GM12878 (cell line): ENCODE measurements at regions not wholly inside any gene's neighbourhood (a gene's known extent, or its start where the extent isn't known, plus 50 kb on each side); places are given as distances from the start of the nearest gene placed in this dataset.

Experiments
- ATAC-seq: fragments of 200-7000 bp; cut with Tn5 transposase; 3 replicates; pipeline ENCODE4 v1.9.1; 2020; ENCODE audit warnings: mild to moderate bottlenecking, moderate library complexity
- BruUV-seq: library from RNA; stranded (reverse); fragments of 400-500 nt; replicated peaks from 2 replicates; lab custom pipeline; 2021; lab: Mats Ljungman, UMichigan
- CTCF ChIA-PET: fragments of 300-600 bp; sonication (Branson Sonifier 250); formaldehyde crosslinking; extraction: SDS; loops from one replicate; lab custom pipeline; 2021; ENCODE audit warnings: inconsistent platforms; lab: Yijun Ruan, JAX
- POLR2A ChIA-PET: fragments of 350-600 bp; formaldehyde crosslinking; extraction: SDS; loops from one replicate; lab custom pipeline; 2021; ENCODE audit warnings: inconsistent platforms; lab: Charles Lee
- RAD21 ChIA-PET: fragments of 300-600 bp; sonication (Branson Sonifier 250); formaldehyde crosslinking; loops from one replicate; lab custom pipeline; 2023; ENCODE audit warnings: antibody characterized with exemption; ENCODE audit not compliant: unreplicated experiment; lab: Charles Lee
- SMC1A ChIA-PET: fragments of 300-600 bp; sonication (Branson Sonifier 250); formaldehyde crosslinking; loops from one replicate; lab custom pipeline; 2023; ENCODE audit not compliant: unreplicated experiment, uncharacterized antibody; lab: Charles Lee
- DNase-seq: peaks from one replicate; pipeline ENCODE4 v3.0.0-alpha.2; 2011; ENCODE audit warnings: low read depth, low spot score
- FAIRE-seq: peaks from 3 replicates; lab custom pipeline; 2011; peaks lifted over from hg19 to GRCh38; lab: Jason Lieb, UNC
- H2AFZ ChIP-seq: 2 replicates; pipeline ENCODE4 v1.6.0; 2011; ENCODE audit warnings: low read depth, low read length, control low read depth; ENCODE audit not compliant: control insufficient read depth
- H3K27ac ChIP-seq: 2 replicates; pipeline ENCODE4 v1.5.1; 2011; ENCODE audit warnings: control low read depth; ENCODE audit not compliant: control insufficient read depth, insufficient read depth
- H3K27me3 ChIP-seq, 2 experiments: replicated peaks in 1 of 2; 2 replicates each; pipeline versions ENCODE4 v1.6.0 to v1.6.1; 2011; ENCODE audit warnings: low read length in 1 of 2; ENCODE audit not compliant: control insufficient read depth in 2 of 2, insufficient read depth in 2 of 2
- H3K36me3 ChIP-seq, 2 experiments: 2 replicates each; pipeline ENCODE4 v1.5.1; 2011; ENCODE audit warnings: low read length in 1 of 2; ENCODE audit not compliant: control insufficient read depth in 2 of 2, insufficient read depth in 2 of 2
- H3K4me1 ChIP-seq: 2 replicates; pipeline ENCODE4 v1.6.1; 2011; ENCODE audit warnings: mild to moderate bottlenecking, low read length, moderate library complexity, mixed read lengths; ENCODE audit not compliant: control insufficient read depth, insufficient read depth
- H3K4me2 ChIP-seq: 2 replicates; pipeline ENCODE4 v1.6.0; 2011; ENCODE audit warnings: control low read depth; ENCODE audit not compliant: control insufficient read depth, insufficient read depth
- H3K4me3 ChIP-seq: fragments of 200-600 bp; sonication (generic); 2 replicates; pipeline ENCODE4 v1.5.1; 2016
- H3K79me2 ChIP-seq: 2 replicates; pipeline ENCODE4 v1.6.0; 2011; ENCODE audit warnings: low read length; ENCODE audit not compliant: control insufficient read depth, insufficient read depth
- H3K9ac ChIP-seq: 2 replicates; pipeline ENCODE4 v1.8.0; 2011; ENCODE audit warnings: low read length, control low read depth, mixed read lengths; ENCODE audit not compliant: control insufficient read depth, insufficient read depth
- H3K9me3 ChIP-seq: replicated peaks from 3 replicates; pipeline ENCODE4 v1.5.1; 2011; ENCODE audit warnings: mild to moderate bottlenecking, low read length; ENCODE audit not compliant: control insufficient read depth, insufficient read depth
- H4K20me1 ChIP-seq: 2 replicates; pipeline ENCODE4 v1.6.0; 2011; ENCODE audit not compliant: control insufficient read depth, insufficient read depth
- CREB1 ChIP-seq: IDR thresholded peaks from 2 replicates; pipeline ENCODE4 v1.6.1; 2012; ENCODE audit warnings: low read depth, mild to moderate bottlenecking, inconsistent platforms
- E2F4 ChIP-seq: IDR thresholded peaks from 2 replicates; pipeline ENCODE4 v1.6.1; 2012; ENCODE audit warnings: low read depth, low read length, improper control_type of control experiment
- FOS ChIP-seq: IDR thresholded peaks from 3 replicates; pipeline ENCODE4 v1.6.1; 2011; ENCODE audit warnings: borderline replicate concordance; ENCODE audit not compliant: insufficient read length; ENCODE audit errors: extremely low read depth
- JUND ChIP-seq: IDR thresholded peaks from 2 replicates; pipeline ENCODE4 v1.6.1; 2012; ENCODE audit warnings: low read depth, mild to moderate bottlenecking, low read length, improper control_type of control experiment, moderate library complexity
- MEF2B ChIP-seq: fragments of 450-650 bp; IDR thresholded peaks from 2 replicates; pipeline ENCODE4 v1.6.1; 2018; ENCODE audit warnings: mild to moderate bottlenecking, moderate library complexity; ENCODE audit not compliant: partially characterized antibody, poor library complexity, severe bottlenecking
- MTA2 ChIP-seq: fragments of 450-650 bp; IDR thresholded peaks from 2 replicates; pipeline ENCODE4 v1.6.1; 2016; ENCODE audit warnings: low read depth, mild to moderate bottlenecking, moderate library complexity
- PAX5 ChIP-seq: IDR thresholded peaks from 2 replicates; pipeline ENCODE4 v1.6.1; 2011; ENCODE audit warnings: low read depth, low read length, borderline replicate concordance
- POLR2AphosphoS2 ChIP-seq: IDR thresholded peaks from 2 replicates; pipeline ENCODE4 v1.6.1; 2011; ENCODE audit warnings: low read depth, mild to moderate bottlenecking, low read length, improper control_type of control experiment, moderate library complexity
- POU2F2 ChIP-seq: IDR thresholded peaks from 3 replicates; pipeline ENCODE4 v1.6.1; 2011; ENCODE audit warnings: low read depth, mild to moderate bottlenecking, low read length, borderline replicate concordance
- RCOR1 ChIP-seq: conservative IDR thresholded peaks from 2 replicates; pipeline ENCODE4 v1.6.1; 2012; ENCODE audit warnings: low read depth, low read length, improper control_type of control experiment
- RELA ChIP-seq: fragments of 450-650 bp; IDR thresholded peaks from 2 replicates; pipeline ENCODE4 v1.8.0; 2014; ENCODE audit warnings: borderline replicate concordance; ENCODE audit not compliant: partially characterized antibody
- SMAD5 ChIP-seq: IDR thresholded peaks from 2 replicates; pipeline ENCODE4 v1.6.1; 2016; ENCODE audit warnings: antibody characterized with exemption, low read depth
- SMC3 ChIP-seq: IDR thresholded peaks from 2 replicates; pipeline ENCODE4 v1.6.1; 2011; ENCODE audit warnings: low read length, improper control_type of control experiment, borderline replicate concordance
- WRNIP1 ChIP-seq: IDR thresholded peaks from 2 replicates; pipeline ENCODE4 v1.6.1; 2011; ENCODE audit warnings: low read depth, low read length, improper control_type of control experiment, borderline replicate concordance
- ZNF217 ChIP-seq: fragments of 450-650 bp; IDR thresholded peaks from 2 replicates; pipeline ENCODE4 v1.6.1; 2017; ENCODE audit warnings: antibody characterized with exemption, mild to moderate bottlenecking
- WGBS: methylation state at CpG from one replicate; pipeline ENCODE4 v1.1.6; 2016; ENCODE audit warnings: low lambda C conversion rate; ENCODE audit not compliant: insufficient replicate concordance, insufficient coverage; ENCODE audit errors: missing lambda C conversion rate; 5-methylcytosine and 5-hydroxymethylcytosine counted together
- in situ Hi-C: fragments of 300-500 bp; cut with MboI; formaldehyde crosslinking; loops from 9 replicates; pipeline ENCODE4 v1.14.3; 2018; ENCODE audit warnings: mixed read lengths
- intact Hi-C: fragments of 100-400 bp; cut with micrococcal nuclease; formaldehyde crosslinking; loops from one replicate; pipeline ENCODE4 v1.14.2; 2022; ENCODE audit not compliant: unreplicated experiment

DNA sequence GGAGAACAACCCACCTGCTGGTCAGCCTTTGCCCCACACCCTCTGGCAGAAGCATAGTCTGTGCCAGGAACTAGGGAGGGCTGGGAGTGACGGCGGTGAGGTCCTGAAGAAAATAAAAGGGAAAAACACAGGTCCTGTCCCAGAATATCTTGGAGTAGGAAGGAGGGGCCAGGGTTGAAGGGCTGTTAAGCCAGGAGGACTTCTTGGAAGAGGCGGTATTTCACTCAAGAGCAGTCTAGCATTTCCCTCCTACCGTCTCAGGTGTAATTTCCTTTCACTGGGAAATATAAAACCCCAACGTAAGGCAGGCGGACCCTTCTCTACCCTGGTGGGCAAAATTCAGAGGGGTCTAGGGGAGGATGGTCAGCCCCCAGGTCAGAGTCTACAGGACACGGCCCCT is 72.7 kb upstream of the TTC34 start (continued):
- no peak for TF ChIP-seq PAX5

DNA sequence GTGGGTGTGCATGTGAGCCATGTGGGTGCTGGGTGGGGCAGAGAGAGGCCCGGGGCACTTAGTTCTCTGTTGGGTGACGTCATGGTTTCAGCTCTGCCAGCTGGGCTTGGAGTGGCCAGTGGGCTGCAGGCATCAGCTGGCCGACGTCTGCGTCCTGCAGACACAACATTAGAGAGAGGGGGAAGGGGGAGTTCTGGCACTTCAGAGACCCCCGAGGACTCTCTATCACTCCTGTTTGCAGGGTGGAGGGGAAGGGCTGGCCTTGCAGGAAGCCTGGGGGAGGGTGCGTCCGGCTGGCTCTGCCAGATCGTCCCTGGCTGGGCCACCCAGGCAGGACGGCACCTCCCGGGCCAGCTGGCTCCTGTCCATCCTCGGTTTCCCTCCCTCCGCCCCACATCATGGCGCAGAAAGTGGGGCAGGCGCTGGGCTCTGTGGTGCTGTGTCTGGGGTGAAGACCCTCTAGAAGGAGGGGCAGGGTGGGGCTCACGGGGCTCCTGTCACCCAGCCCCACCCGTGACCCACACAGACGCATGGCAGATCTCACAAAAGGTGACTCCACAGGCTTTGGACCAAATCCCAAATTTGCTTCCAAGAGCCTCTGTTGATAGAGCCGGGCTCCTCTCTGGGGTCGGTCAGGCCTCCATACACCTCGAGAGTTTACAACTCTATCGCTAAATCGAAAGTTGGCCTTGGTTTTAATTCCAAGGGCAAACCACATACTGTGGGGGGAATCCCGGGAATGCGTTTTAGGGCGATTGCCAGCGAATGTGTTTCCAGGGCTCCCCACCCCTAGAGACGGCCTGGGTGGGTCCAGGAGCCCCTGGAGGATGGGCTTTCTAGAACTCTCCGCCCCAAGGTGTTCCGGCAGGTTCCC is 73.4 kb upstream of the TTC34 start:
- RAD21 ChIA-PET: no interaction called here
- SMC1A ChIA-PET: no interaction called here
- CTCF ChIA-PET: no interaction called here

DNA sequence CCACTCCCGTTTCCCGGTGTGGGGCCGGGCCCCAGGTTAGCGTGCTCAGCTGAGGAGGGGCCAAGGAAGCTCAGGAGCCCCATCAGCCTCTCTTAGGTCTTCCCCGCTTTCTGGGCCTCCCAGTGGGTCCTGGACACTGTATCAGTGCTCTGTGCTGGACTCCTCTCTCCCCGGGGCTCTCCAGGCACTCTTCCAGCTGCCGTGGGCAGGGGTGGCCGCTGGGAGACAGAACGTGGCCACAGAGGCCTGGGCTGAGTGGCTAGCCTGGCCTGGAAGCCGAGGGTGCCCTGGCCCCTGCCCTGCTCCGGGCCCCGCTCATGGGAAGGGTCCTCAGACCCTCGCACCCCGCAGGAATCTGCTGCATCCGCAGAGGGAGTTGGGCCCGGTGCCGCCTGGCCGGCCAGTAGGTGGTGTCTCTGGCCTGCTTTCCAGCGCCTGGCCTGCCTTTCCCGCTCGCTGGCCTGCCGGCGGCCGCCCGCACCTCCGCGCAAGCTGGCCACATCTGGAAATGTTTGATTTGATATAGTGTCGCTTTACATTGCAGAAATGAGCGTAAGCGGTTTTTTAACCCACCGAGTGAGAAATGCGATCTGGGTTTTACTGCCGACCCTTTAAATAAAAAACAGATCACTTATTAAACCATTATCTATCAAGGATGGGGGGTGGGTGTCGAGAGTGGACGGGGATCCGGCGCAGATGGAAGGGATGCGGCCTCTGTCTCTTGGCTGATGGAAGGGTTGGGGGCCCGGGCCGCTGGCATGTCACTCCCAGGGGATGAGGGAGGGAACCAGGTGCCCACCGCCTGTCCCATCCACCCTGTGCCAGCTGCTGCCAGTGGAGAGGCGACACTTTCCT is 74.4 kb upstream of the TTC34 start:
- H3K4me1 ChIP-seq: no peaks in the 10 kb centered on the region
- ATAC-seq (no peak), DNase-seq (no peak), FAIRE-seq (no peak)
- no peaks in the 10 kb centered on the region for H3K27me3 ChIP-seq
- no peak overlapping the region for H3K4me2 ChIP-seq
- no peak overlapping the region for H3K9ac ChIP-seq
- no TSS peak for BruUV-seq
- H3K4me3 ChIP-seq: no peak overlapping the region
- H2AFZ ChIP-seq: no peak overlapping the region
- ChIA-PET CTCF (no interaction called here), SMC1A (no interaction called here), POLR2A (no interaction called here), RAD21 (no interaction called here)
- peaks cover 2% of the 10 kb centered on the region; the same call in 1 of the 3 replicates for H3K9me3 ChIP-seq
- H4K20me1 ChIP-seq: no peaks in the 10 kb centered on the region
- intact Hi-C loops (no loop called here), in situ Hi-C loops (no loop called here)
- H3K27ac ChIP-seq: no peak overlapping the region
- WGBS: 55% methylated on average over 42 of the region's 42 CpGs
- H3K36me3 ChIP-seq: no peaks in the 10 kb centered on the region
- no peaks in the 10 kb centered on the region for H3K79me2 ChIP-seq
- TF ChIP-seq SMAD5: no peak
- no peak for TF ChIP-seq E2F4
- TF ChIP-seq FOS: no peak
- TF ChIP-seq ZNF217: no peak
- no peak for TF ChIP-seq MEF2B
- no peak for TF ChIP-seq JUND
- TF ChIP-seq CREB1: no peak
- no peak for TF ChIP-seq SMC3
- no peak for TF ChIP-seq RELA
- TF ChIP-seq WRNIP1: no peak
- TF ChIP-seq POU2F2: no peak
- TF ChIP-seq MTA2: no peak

More for the DNA sequence above, 73.4 kb upstream of the TTC34 start:
- no peak overlapping the region for H3K9ac ChIP-seq
- no peak for ATAC-seq
- in situ Hi-C loops: no loop called here
- no peak for DNase-seq
- no peaks in the 10 kb centered on the region for H3K79me2 ChIP-seq
- H3K4me2 ChIP-seq: no peak overlapping the region
- no peaks in the 10 kb centered on the region for H3K4me1 ChIP-seq
- no peaks in the 10 kb centered on the region for H4K20me1 ChIP-seq
- no peak overlapping the region for H2AFZ ChIP-seq
- no peak for TF ChIP-seq RCOR1
- no peak for TF ChIP-seq CREB1
- no peak for TF ChIP-seq POLR2AphosphoS2
- TF ChIP-seq, all 136 proteins: peak for 0
- Histone ChIP-seq H3K27ac (no peak overlapping the region), H3K27me3 (no peaks in the 10 kb centered on the region), H3K36me3 (no peaks in the 10 kb centered on the region), H3K9me3 (peaks cover 2% of the 10 kb centered on the region; the same call in 1 of the 3 replicates), H3K4me3 (no peak overlapping the region)
- no peak for FAIRE-seq
- 63% methylated on average over 25 of the region's 30 CpGs for WGBS
- POLR2A ChIA-PET: no interaction called here
- no TSS peak for BruUV-seq
- intact Hi-C loops: no loop called here
